Non-pigmented ciliary epithelial cell (primary cell): ENCODE measurements at regions not wholly inside any gene's neighbourhood (a gene's known extent, or its start where the extent isn't known, plus 50 kb on each side); places are given as distances from the start of the nearest gene placed in this dataset.

ENCODE experiments used
- DNase-seq: peaks from one replicate; pipeline ENCODE4 v3.0.0-alpha.2; 2010; ENCODE audit warnings: low read depth

- no peak for DNase-seq
Observed at GRCh38 chr2:45275242-45275805, 266.1 kb upstream of the SIX2 start.

GRCh38 chr2:45274250-45274926 is 265.1 kb upstream of the SIX2 start:
- no peak for DNase-seq

- DNase-seq = no peak
Observed at GRCh38 chr2:45273412-45274249, 264.4 kb upstream of the SIX2 start.

- DNase-seq = no peak
Observed at GRCh38 chr2:45272549-45273265, 263.5 kb upstream of the SIX2 start.

GRCh38 chr2:45269149-45269793 is 260.0 kb upstream of the SIX2 start:
- DNase-seq = no peak

- no peak for DNase-seq
Observed at GRCh38 chr2:45268631-45269030, 259.4 kb upstream of the SIX2 start.

GRCh38 chr2:45267062-45267792 is 258.0 kb upstream of the SIX2 start:
- DNase-seq = no peak

- DNase-seq = no peak
Observed at GRCh38 chr2:45265336-45265735, 256.1 kb upstream of the SIX2 start.

GRCh38 chr2:45264227-45265225 is 255.3 kb upstream of the SIX2 start:
- no peak for DNase-seq

GRCh38 chr2:45263147-45263546 is 253.9 kb upstream of the SIX2 start:
- no peak for DNase-seq

- DNase-seq = no peak
Observed at GRCh38 chr2:45261746-45262145, 252.5 kb upstream of the SIX2 start.

GRCh38 chr2:45260946-45261345 is 251.7 kb upstream of the SIX2 start:
- no peak for DNase-seq

GRCh38 chr2:45259547-45260160 is 250.4 kb upstream of the SIX2 start:
- no peak for DNase-seq

- no peak for DNase-seq
Observed at GRCh38 chr2:45259138-45259537, 249.9 kb upstream of the SIX2 start.

GRCh38 chr2:45258311-45258710 is 249.1 kb upstream of the SIX2 start:
- no peak for DNase-seq

GRCh38 chr2:45257820-45258219 is 248.6 kb upstream of the SIX2 start:
- DNase-seq = no peak

GRCh38 chr2:45256867-45257641 is 247.8 kb upstream of the SIX2 start:
- DNase-seq = no peak

- DNase-seq = no peak
Observed at GRCh38 chr2:45256173-45256866, 247.1 kb upstream of the SIX2 start.
